DMS153 (cell line): ENCODE measurements at regions not wholly inside any gene's neighbourhood (a gene's known extent, or its start where the extent isn't known, plus 50 kb on each side); places are given as distances from the start of the nearest gene placed in this dataset.

Source experiments
- DNase-seq: peaks from one replicate; lab custom pipeline; 2025; lab: John Stamatoyannopoulos, UW

GRCh38 chr5:129400395-129400983 is 59.6 kb upstream of the ADAMTS19 start:
- no peak for DNase-seq

GRCh38 chr5:129405222-129405621 is 54.9 kb upstream of the ADAMTS19 start:
- no peak for DNase-seq

- DNase-seq, result no peak
These were observed 53.7 kb upstream of the ADAMTS19 start for GRCh38 chr5:129406440-129406839.
